Endodermal cell (in vitro differentiated cells): ENCODE measurements at regions not wholly inside any gene's neighbourhood (a gene's known extent, or its start where the extent isn't known, plus 50 kb on each side); places are given as distances from the start of the nearest gene placed in this dataset.

Experiments used
- DNase-seq: peaks from one replicate; pipeline ENCODE4 v3.0.0-alpha.2; 2017
- H3K27ac ChIP-seq: 2 replicates; pipeline ENCODE4 v1.5.1; 2013; ENCODE audit warnings: mild to moderate bottlenecking, low read depth, low read length, moderate library complexity
- H3K27me3 ChIP-seq: 2 replicates; pipeline ENCODE4 v1.6.1; 2013; ENCODE audit warnings: mild to moderate bottlenecking, low read length, moderate library complexity; ENCODE audit not compliant: insufficient read depth, control insufficient read depth, poor library complexity, severe bottlenecking
- H3K36me3 ChIP-seq: 2 replicates; pipeline ENCODE4 v1.7.0; 2013; ENCODE audit warnings: mild to moderate bottlenecking, low read length, moderate library complexity; ENCODE audit not compliant: control insufficient read depth, insufficient read depth
- H3K4me1 ChIP-seq: one replicate; pipeline ENCODE4 v1.7.0; 2013; ENCODE audit warnings: low read length; ENCODE audit not compliant: control insufficient read depth, insufficient read depth
- H3K4me3 ChIP-seq: 2 replicates; pipeline ENCODE4 v1.5.1; 2013; ENCODE audit warnings: mild to moderate bottlenecking, low read length, moderate library complexity
- H3K9ac ChIP-seq: 2 replicates; pipeline ENCODE4 v1.6.1; 2013; ENCODE audit warnings: mild to moderate bottlenecking, low read length, moderate library complexity; ENCODE audit not compliant: poor library complexity, severe bottlenecking; ENCODE audit errors: extremely low read depth
- H3K9me3 ChIP-seq: 2 replicates; pipeline ENCODE4 v1.6.1; 2013; ENCODE audit warnings: mild to moderate bottlenecking, low read length, moderate library complexity; ENCODE audit not compliant: control insufficient read depth
- H3K27ac Mint-ChIP-seq: 2 replicates; pipeline ENCODE4 v1.8.0; 2020; ENCODE audit warnings: mixed read lengths
- H3K27me3 Mint-ChIP-seq: 2 replicates; pipeline ENCODE4 v1.8.0; 2021; ENCODE audit warnings: mild to moderate bottlenecking, mixed read lengths; ENCODE audit not compliant: insufficient read depth
- H3K36me3 Mint-ChIP-seq: 2 replicates; pipeline ENCODE4 v1.8.0; 2020; ENCODE audit warnings: low read depth, mixed read lengths
- H3K4me1 Mint-ChIP-seq: 2 replicates; pipeline ENCODE4 v1.8.0; 2020; ENCODE audit warnings: mixed read lengths
- H3K4me3 Mint-ChIP-seq: 2 replicates; pipeline ENCODE4 v1.8.0; 2020; ENCODE audit warnings: mild to moderate bottlenecking, moderate library complexity, mixed read lengths
- H3K9me3 Mint-ChIP-seq: 2 replicates; pipeline ENCODE4 v1.8.0; 2020; ENCODE audit warnings: mild to moderate bottlenecking, mixed read lengths
- CTCF ChIP-seq: fragments of 200-600 bp; sonication (generic); conservative IDR thresholded peaks from 2 replicates; pipeline ENCODE4 v1.5.0; 2021; ENCODE audit warnings: antibody characterized with exemption, mild to moderate bottlenecking
- WGBS, 2 experiments: methylation state at CpG; one replicate each; pipeline versions ENCODE4 v1.1.5 to v1.1.7; 2013; ENCODE audit warnings: missing lambda C conversion rate in 2 of 2, mixed read lengths in 1 of 2; ENCODE audit not compliant: insufficient coverage in 1 of 2, insufficient read length in 1 of 2; 5-methylcytosine and 5-hydroxymethylcytosine counted together

GRCh38 chrX:8319359-8319758 is 145.3 kb upstream of the VCX3B start:
- H3K27me3 Mint-ChIP-seq: no peaks in the 10 kb centered on the region
- H3K4me1 ChIP-seq: no peaks in the 10 kb centered on the region
- no peak overlapping the region for H3K4me3 ChIP-seq
- H3K27me3 ChIP-seq: no peaks in the 10 kb centered on the region
- no peaks in the 10 kb centered on the region for H3K9me3 ChIP-seq
- H3K27ac ChIP-seq: no peak overlapping the region
- H3K36me3 ChIP-seq: no peaks in the 10 kb centered on the region
- TF ChIP-seq CTCF: no peak
- no peak overlapping the region for H3K27ac Mint-ChIP-seq
- WGBS, 2 experiments: 72% methylated on average over 7 of the region's 7 CpGs; no CpG with 5 or more reads in 1 of the 2 experiments
- no peak overlapping the region for H3K4me3 Mint-ChIP-seq
- peaks cover 8% of the 10 kb centered on the region for H3K9me3 Mint-ChIP-seq
- H3K36me3 Mint-ChIP-seq: peaks cover 3% of the 10 kb centered on the region
- no peak overlapping the region for H3K9ac ChIP-seq
- peak; percentile 55 for DNase-seq
- H3K4me1 Mint-ChIP-seq: peaks cover 12% of the 10 kb centered on the region

GRCh38 chrX:8323356-8323755 is 141.3 kb upstream of the VCX3B start:
- Histone ChIP-seq H3K9me3 (no peaks in the 10 kb centered on the region), H3K27ac (no peak overlapping the region), H3K27me3 (no peaks in the 10 kb centered on the region), H3K4me1 (no peaks in the 10 kb centered on the region), H3K9ac (no peak overlapping the region), H3K36me3 (no peaks in the 10 kb centered on the region), H3K4me3 (no peak overlapping the region)
- Mint-ChIP-seq H3K27me3 (no peaks in the 10 kb centered on the region), H3K4me1 (peaks cover 12% of the 10 kb centered on the region), H3K9me3 (peaks cover 8% of the 10 kb centered on the region), H3K27ac (no peak overlapping the region), H3K36me3 (peaks cover 3% of the 10 kb centered on the region), H3K4me3 (no peak overlapping the region)
- TF ChIP-seq CTCF: peak; percentile 66
- peak; percentile 51 for DNase-seq
- 90 to 96% methylated on average over 2 to 4 of the region's 4 CpGs for WGBS, 2 experiments

- no peak overlapping the region for H3K27ac Mint-ChIP-seq
- H3K27me3 Mint-ChIP-seq: peaks cover 1% of the 10 kb centered on the region
- H3K36me3 Mint-ChIP-seq: no peaks in the 10 kb centered on the region
- Histone ChIP-seq H3K4me1 (no peaks in the 10 kb centered on the region), H3K9ac (no peak overlapping the region), H3K9me3 (no peaks in the 10 kb centered on the region), H3K27me3 (no peaks in the 10 kb centered on the region), H3K4me3 (no peak overlapping the region), H3K27ac (no peak overlapping the region), H3K36me3 (no peaks in the 10 kb centered on the region)
- no peak for DNase-seq
- no peak for TF ChIP-seq CTCF
- H3K4me3 Mint-ChIP-seq: no peak overlapping the region
- WGBS, 2 experiments: 40 to 66% methylated on average over 2 to 7 of the region's 7 CpGs
- H3K9me3 Mint-ChIP-seq: peaks cover 1% of the 10 kb centered on the region
- H3K4me1 Mint-ChIP-seq: peaks cover 7% of the 10 kb centered on the region
Observed at GRCh38 chrX:8341814-8342590, 122.6 kb upstream of the VCX3B start.
